CD14-positive monocyte (primary cell): ENCODE measurements at regions not wholly inside any gene's neighbourhood (a gene's known extent, or its start where the extent isn't known, plus 50 kb on each side); places are given as distances from the start of the nearest gene placed in this dataset.

Experiments
- DNase-seq, 3 donors: peaks; one replicate each; pipeline ENCODE4 v3.0.0-alpha.2; 2011 to 2022
- H2AFZ ChIP-seq: 2 replicates; pipeline ENCODE4 v1.6.0; 2012; ENCODE audit warnings: mild to moderate bottlenecking, low read depth, low read length, inconsistent platforms; ENCODE audit not compliant: insufficient read depth, poor library complexity, severe bottlenecking
- H3K27ac ChIP-seq, 2 donors: 1 replicate in 1 of 2; 2 replicates in 1 of 2; pipeline ENCODE4 v1.5.1; 2012 to 2013; ENCODE audit warnings: low read length in 2 of 2, control low read depth in 1 of 2, inconsistent platforms in 1 of 2, low read depth in 1 of 2, mild to moderate bottlenecking in 1 of 2
- H3K27me3 ChIP-seq, 2 donors: one replicate each; pipeline versions ENCODE4 v1.6.0 to v1.6.1; 2011 to 2013; ENCODE audit warnings: low read length in 2 of 2; ENCODE audit not compliant: control insufficient read depth in 2 of 2, insufficient read depth in 2 of 2
- H3K36me3 ChIP-seq, 2 donors: replicated peaks in 1 of 2; 1 replicate in 1 of 2; 2 replicates in 1 of 2; pipeline versions ENCODE4 v1.5.1 to v1.6.1; 2012 to 2013; ENCODE audit warnings: low read length in 2 of 2, control low read depth in 1 of 2, inconsistent platforms in 1 of 2, mild to moderate bottlenecking in 1 of 2; ENCODE audit not compliant: insufficient read depth in 2 of 2, control insufficient read depth in 1 of 2
- H3K4me1 ChIP-seq, 2 donors: 1 replicate in 1 of 2; 2 replicates in 1 of 2; pipeline versions ENCODE4 v1.5.1 to v1.6.1; 2012 to 2013; ENCODE audit warnings: low read length in 2 of 2, control low read depth in 1 of 2, inconsistent platforms in 1 of 2, mild to moderate bottlenecking in 1 of 2, moderate library complexity in 1 of 2; ENCODE audit not compliant: insufficient read depth in 2 of 2, control insufficient read depth in 1 of 2
- H3K4me2 ChIP-seq: replicated peaks from 2 replicates; pipeline ENCODE3; 2012; ENCODE audit warnings: low read length, moderate library complexity, mild to moderate bottlenecking; ENCODE audit not compliant: poor library complexity, severe bottlenecking; ENCODE audit errors: extremely low read depth
- H3K4me3 ChIP-seq, 3 experiments: fragments of 200-600 bp in 1 of 3; sonication (generic) in 1 of 3; replicated peaks in 1 of 3; 1 replicate in 2 of 3; 2 replicates in 1 of 3; pipeline ENCODE4 v1.5.1; 2011 to 2013; ENCODE audit warnings: low read length in 3 of 3, mild to moderate bottlenecking in 3 of 3, control low read depth in 2 of 3, low read depth in 2 of 3, inconsistent platforms in 1 of 3, moderate library complexity in 1 of 3
- H3K79me2 ChIP-seq: 2 replicates; pipeline ENCODE4 v1.6.0; 2012; ENCODE audit warnings: mild to moderate bottlenecking, control low read depth, inconsistent platforms, low read length, moderate library complexity; ENCODE audit not compliant: insufficient read depth
- H3K9ac ChIP-seq: 2 replicates; pipeline ENCODE4 v1.6.0; 2017; ENCODE audit warnings: low read length, mild to moderate bottlenecking; ENCODE audit not compliant: insufficient read depth, poor library complexity, severe bottlenecking
- H3K9me3 ChIP-seq, 2 donors: replicated peaks in 1 of 2; 1 replicate in 1 of 2; 2 replicates in 1 of 2; pipeline versions ENCODE4 v1.5.1 to v1.6.1; 2012 to 2013; ENCODE audit warnings: low read length in 2 of 2, control low read depth in 1 of 2; ENCODE audit not compliant: control insufficient read depth in 1 of 2, insufficient read depth in 1 of 2
- H4K20me1 ChIP-seq: 2 replicates; pipeline ENCODE4 v1.6.0; 2012; ENCODE audit warnings: mild to moderate bottlenecking, low read length, control low read depth, moderate library complexity; ENCODE audit not compliant: insufficient read depth
- H3K27ac Mint-ChIP-seq, 7 donors: one replicate each; pipeline ENCODE4 v1.8.0; 2020; ENCODE audit warnings: mild to moderate bottlenecking in 7 of 7, mixed read lengths in 7 of 7, moderate library complexity in 6 of 7, inconsistent platforms in 2 of 7
- H3K27me3 Mint-ChIP-seq, 3 donors: one replicate each; pipeline ENCODE4 v1.8.0; 2021 to 2022; ENCODE audit warnings: low read depth in 3 of 3, mild to moderate bottlenecking in 3 of 3, mixed read lengths in 3 of 3, moderate library complexity in 3 of 3, inconsistent platforms in 1 of 3
- H3K36me3 Mint-ChIP-seq, 2 donors: one replicate each; pipeline ENCODE4 v1.8.0; 2020; ENCODE audit warnings: mixed read lengths in 2 of 2, inconsistent platforms in 1 of 2, mild to moderate bottlenecking in 1 of 2
- H3K4me1 Mint-ChIP-seq: one replicate; pipeline ENCODE4 v1.8.0; 2020; ENCODE audit warnings: mild to moderate bottlenecking, mixed read lengths
- H3K4me3 Mint-ChIP-seq, 2 donors: one replicate each; pipeline ENCODE4 v1.8.0; 2020; ENCODE audit warnings: mild to moderate bottlenecking in 2 of 2, mixed read lengths in 2 of 2, moderate library complexity in 1 of 2
- H3K9me3 Mint-ChIP-seq, 7 donors: one replicate each; pipeline ENCODE4 v1.8.0; 2020 to 2022; ENCODE audit warnings: mixed read lengths in 7 of 7, mild to moderate bottlenecking in 6 of 7, moderate library complexity in 6 of 7, inconsistent platforms in 2 of 7
- CTCF ChIP-seq: fragments of 200-600 bp; IDR thresholded peaks from one replicate; pipeline ENCODE4 v1.8.0; 2022; ENCODE audit warnings: antibody characterized with exemption, mild to moderate bottlenecking
- WGBS: methylation state at CpG from one replicate; pipeline ENCODE4 v1.1.5; 2013; ENCODE audit warnings: missing lambda C conversion rate; ENCODE audit not compliant: insufficient coverage; 5-methylcytosine and 5-hydroxymethylcytosine counted together
- intact Hi-C, 2 donors: fragments of 100-400 bp; cut with micrococcal nuclease; formaldehyde crosslinking; loops; one replicate each; pipeline versions ENCODE4 v1.15.0 to v1.15.1; 2023

- Histone ChIP-seq H3K27ac (peak overlapping the region; percentile 73 to 92), H3K4me2 (peak overlapping the region; percentile 29), H2AFZ (peak overlapping the region; percentile 50), H3K79me2 (no peaks in the 10 kb centered on the region), H3K36me3 (no peaks in the 10 kb centered on the region), H3K4me1 (peaks cover 45 to 46% of the 10 kb centered on the region in 2 donors), H4K20me1 (no peaks in the 10 kb centered on the region), H3K9me3 (no peaks in the 10 kb centered on the region), H3K27me3 (no peaks in the 10 kb centered on the region), H3K9ac (no peak overlapping the region), H3K4me3 (peak overlapping the region in 1 of 3 experiments; percentile 39)
- peaks cover 0 to 1% (median 0%) of the 10 kb centered on the region in 3 donors for H3K27me3 Mint-ChIP-seq
- intact Hi-C loops: loop anchor here (2.0 to 5.0 kb wide), 2 partner anchors 15 to 42 kb away; no protein-coding TSS in a partner anchor
- TF ChIP-seq CTCF: peak; percentile 15
- H3K36me3 Mint-ChIP-seq: no peaks in the 10 kb centered on the region
- 72% methylated on average over 9 of the region's 11 CpGs for WGBS
- H3K9me3 Mint-ChIP-seq: no peaks in the 10 kb centered on the region
- peak overlapping the region; percentile 95 to 100 (median 97) for H3K27ac Mint-ChIP-seq
- DNase-seq: peak in 1 of 3 donors; percentile 46
- H3K4me1 Mint-ChIP-seq: peaks cover 34% of the 10 kb centered on the region
- peak overlapping the region in 1 of 2 donors; percentile 78 for H3K4me3 Mint-ChIP-seq
Measured at GRCh38 chr11:10623797-10624761, 55.6 kb upstream of the LYVE1 start.

- Mint-ChIP-seq H3K9me3 (no peaks in the 10 kb centered on the region), H3K4me3 (peak overlapping the region in 1 of 2 donors; percentile 78), H3K36me3 (no peaks in the 10 kb centered on the region), H3K27me3 (no peaks in the 10 kb centered on the region), H3K27ac (peak overlapping the region; percentile 95 to 100 (median 97)), H3K4me1 (peaks cover 44% of the 10 kb centered on the region)
- no peak overlapping the region for H3K9ac ChIP-seq
- H3K4me1 ChIP-seq: peaks cover 54 to 55% of the 10 kb centered on the region in 2 donors
- H4K20me1 ChIP-seq: no peaks in the 10 kb centered on the region
- H3K4me2 ChIP-seq: peak overlapping the region; percentile 31
- H3K9me3 ChIP-seq: no peaks in the 10 kb centered on the region
- peak overlapping the region; percentile 73 to 92 for H3K27ac ChIP-seq
- H3K79me2 ChIP-seq: no peaks in the 10 kb centered on the region
- DNase-seq: peak; percentile 90 to 94 (median 94)
- peak overlapping the region in 1 of 3 experiments; percentile 39 for H3K4me3 ChIP-seq
- intact Hi-C loops: loop anchor here (2.0 to 5.0 kb wide), 2 partner anchors 14 to 41 kb away; no protein-coding TSS in a partner anchor
- TF ChIP-seq CTCF: peak; percentile 19
- H2AFZ ChIP-seq: peak overlapping the region; percentile 50
- no peaks in the 10 kb centered on the region for H3K27me3 ChIP-seq
- H3K36me3 ChIP-seq: no peaks in the 10 kb centered on the region
- WGBS: 44% methylated on average over 9 of the region's 12 CpGs
Measured at GRCh38 chr11:10622957-10623791, 54.7 kb upstream of the LYVE1 start.
